A673 (cell line): ENCODE measurements at regions not wholly inside any gene's neighbourhood (a gene's known extent, or its start where the extent isn't known, plus 50 kb on each side); places are given as distances from the start of the nearest gene placed in this dataset.

Experiments used
- EZH2 ChIP-seq: fragments of 200-600 bp; sonication (generic); IDR thresholded peaks from 2 replicates; pipeline ENCODE4 v1.6.1; 2017; ENCODE audit warnings: borderline replicate concordance, low read depth, mild to moderate bottlenecking, mixed read lengths, antibody characterized with exemption, low read length; ENCODE audit not compliant: poor library complexity, severe bottlenecking
- TF ChIP-seq, protein P1 (sequence below): fragments of 300-800, 200-600 bp; sonication (generic); conservative IDR thresholded peaks from 2 replicates; pipeline ENCODE4 v1.5.1; 2017; ENCODE audit warnings: low read depth, mild to moderate bottlenecking, antibody characterized with exemption, low read length, moderate library complexity, mixed read lengths

DNA sequence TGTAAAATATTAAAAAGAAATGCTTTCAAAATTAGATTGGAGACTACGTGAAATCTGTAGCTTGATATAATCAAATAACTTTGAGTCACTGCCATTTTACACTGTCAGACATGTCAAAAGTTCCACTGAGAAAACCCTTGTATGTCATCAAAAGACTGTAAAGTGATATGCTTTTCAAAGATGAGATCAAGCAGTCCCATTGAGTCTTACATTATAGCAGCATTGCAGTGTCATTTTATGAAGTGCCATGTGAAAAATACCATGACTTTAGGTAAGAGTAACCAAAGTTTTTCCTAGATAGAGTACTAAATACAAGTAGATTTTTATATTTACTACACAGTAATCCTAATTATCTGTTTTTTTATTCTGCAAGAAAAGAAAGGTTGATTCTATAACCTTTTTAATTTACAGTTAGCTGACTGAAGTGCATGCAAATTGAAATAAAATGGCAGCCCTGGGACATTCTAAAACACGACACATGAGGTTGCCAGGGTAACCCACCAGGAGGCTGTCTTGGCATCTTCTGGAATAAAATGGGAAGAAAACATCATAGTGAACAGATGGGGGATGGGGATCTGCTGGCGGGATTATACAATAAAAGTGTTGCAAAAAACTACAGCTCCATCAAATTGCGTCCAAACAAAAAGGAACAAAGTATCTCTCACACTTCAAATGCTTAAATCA, 91.3 kb upstream of the TMEM106B start:
- TF ChIP-seq, protein P1, sequence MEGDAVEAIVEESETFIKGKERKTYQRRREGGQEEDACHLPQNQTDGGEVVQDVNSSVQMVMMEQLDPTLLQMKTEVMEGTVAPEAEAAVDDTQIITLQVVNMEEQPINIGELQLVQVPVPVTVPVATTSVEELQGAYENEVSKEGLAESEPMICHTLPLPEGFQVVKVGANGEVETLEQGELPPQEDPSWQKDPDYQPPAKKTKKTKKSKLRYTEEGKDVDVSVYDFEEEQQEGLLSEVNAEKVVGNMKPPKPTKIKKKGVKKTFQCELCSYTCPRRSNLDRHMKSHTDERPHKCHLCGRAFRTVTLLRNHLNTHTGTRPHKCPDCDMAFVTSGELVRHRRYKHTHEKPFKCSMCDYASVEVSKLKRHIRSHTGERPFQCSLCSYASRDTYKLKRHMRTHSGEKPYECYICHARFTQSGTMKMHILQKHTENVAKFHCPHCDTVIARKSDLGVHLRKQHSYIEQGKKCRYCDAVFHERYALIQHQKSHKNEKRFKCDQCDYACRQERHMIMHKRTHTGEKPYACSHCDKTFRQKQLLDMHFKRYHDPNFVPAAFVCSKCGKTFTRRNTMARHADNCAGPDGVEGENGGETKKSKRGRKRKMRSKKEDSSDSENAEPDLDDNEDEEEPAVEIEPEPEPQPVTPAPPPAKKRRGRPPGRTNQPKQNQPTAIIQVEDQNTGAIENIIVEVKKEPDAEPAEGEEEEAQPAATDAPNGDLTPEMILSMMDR, result no peak
- TF ChIP-seq EZH2, result no peak
